ENCODE measurements at regions not wholly inside any gene's neighbourhood (a gene's known extent, or its start where the extent isn't known, plus 50 kb on each side); places are given as distances from the start of the nearest gene placed in this dataset.

- peak; percentile 72 for DNase-seq
These were observed 67.1 kb upstream of the PPP1R26 start for GRCh38 chr9:135412315-135413085.

GRCh38 chr9:135413086-135413375 lies 66.6 kb upstream of the PPP1R26 start:
- DNase-seq, result no peak

GRCh38 chr9:135413461-135413860 lies 66.1 kb upstream of the PPP1R26 start:
- DNase-seq, result no peak

GRCh38 chr9:135414293-135414692 lies 65.3 kb upstream of the PPP1R26 start:
- no peak for DNase-seq

GRCh38 chr9:135415586-135415985 lies 64.0 kb upstream of the PPP1R26 start:
- no peak for DNase-seq

GRCh38 chr9:135416664-135417290 lies 62.8 kb upstream of the PPP1R26 start:
- no peak for DNase-seq

- DNase-seq, result no peak
These were observed 61.4 kb upstream of the PPP1R26 start for GRCh38 chr9:135418161-135418560.

GRCh38 chr9:135419106-135419505 lies 60.5 kb upstream of the PPP1R26 start:
- DNase-seq, result no peak

- DNase-seq, result no peak
These were observed 57.1 kb upstream of the PPP1R26 start for GRCh38 chr9:135422341-135422944.

GRCh38 chr9:135423725-135424124 lies 55.9 kb upstream of the PPP1R26 start:
- DNase-seq, result no peak
